NCI-H2196 treated with DMSO at 0.1 percent for 48 hours (cell line): ENCODE measurements at regions not wholly inside any gene's neighbourhood (a gene's known extent, or its start where the extent isn't known, plus 50 kb on each side); places are given as distances from the start of the nearest gene placed in this dataset.

Experiments
- DNase-seq: peaks from one replicate; lab custom pipeline; 2025; ENCODE audit not compliant: unreplicated experiment; lab: John Stamatoyannopoulos, UW

DNA sequence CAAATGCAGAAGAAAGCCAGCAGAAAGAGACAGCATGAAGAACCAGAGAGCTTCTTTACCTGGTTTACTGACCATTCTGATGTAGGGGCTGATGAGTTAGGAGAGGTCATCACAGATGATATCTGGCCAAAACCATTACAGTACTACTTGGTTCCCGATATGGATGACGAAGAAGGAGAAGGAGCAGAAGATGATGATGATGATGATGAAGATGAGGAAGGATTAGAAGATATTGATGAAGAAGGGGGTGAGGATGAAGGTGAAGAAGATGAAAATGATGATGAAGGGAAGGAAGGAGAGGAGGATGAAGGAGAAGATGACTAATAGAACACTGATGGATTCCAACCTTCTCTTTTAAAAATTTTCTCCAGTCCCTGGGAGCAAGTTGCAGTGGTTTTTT lies 178.2 kb upstream of the CRY1 start:
- no peak for DNase-seq

DNA sequence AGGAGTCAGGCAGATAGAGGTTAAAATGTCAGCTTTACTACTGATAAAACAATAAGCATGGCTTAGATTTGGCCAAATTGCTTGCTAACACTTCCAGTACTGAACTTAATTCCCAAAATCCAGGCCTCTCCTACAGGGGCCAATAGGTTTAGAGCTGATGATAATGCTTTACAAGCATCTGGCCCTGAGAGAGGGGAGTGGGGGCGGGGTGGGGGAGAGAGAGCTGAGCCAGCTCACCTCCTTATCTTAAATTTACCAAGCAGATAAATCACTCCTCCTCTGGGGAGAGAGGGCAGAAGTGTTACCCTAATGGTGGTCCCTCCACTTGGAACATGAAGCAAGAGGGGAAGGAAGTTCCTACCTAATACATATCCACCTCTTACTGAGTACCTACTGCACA lies 182.2 kb upstream of the CRY1 start:
- no peak for DNase-seq

DNA sequence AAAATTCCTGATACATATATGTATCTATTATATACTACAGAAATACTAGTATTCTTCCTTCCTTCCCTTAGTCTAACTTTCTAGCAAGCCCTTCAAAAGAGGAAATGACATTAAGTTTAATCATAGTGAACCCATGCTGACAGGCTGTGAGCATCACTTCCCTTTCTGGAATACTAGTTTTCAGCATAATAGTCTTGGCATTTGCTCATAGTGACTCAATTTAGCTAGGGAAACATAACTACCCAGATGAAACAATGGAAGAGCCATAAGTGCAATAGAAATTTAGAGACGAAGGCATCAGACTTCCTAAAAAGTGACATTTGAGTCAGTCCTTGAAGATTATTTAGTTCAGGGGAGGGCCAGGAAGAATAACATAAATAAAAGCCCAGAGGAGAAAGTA lies 184.5 kb upstream of the CRY1 start:
- no peak for DNase-seq

DNA sequence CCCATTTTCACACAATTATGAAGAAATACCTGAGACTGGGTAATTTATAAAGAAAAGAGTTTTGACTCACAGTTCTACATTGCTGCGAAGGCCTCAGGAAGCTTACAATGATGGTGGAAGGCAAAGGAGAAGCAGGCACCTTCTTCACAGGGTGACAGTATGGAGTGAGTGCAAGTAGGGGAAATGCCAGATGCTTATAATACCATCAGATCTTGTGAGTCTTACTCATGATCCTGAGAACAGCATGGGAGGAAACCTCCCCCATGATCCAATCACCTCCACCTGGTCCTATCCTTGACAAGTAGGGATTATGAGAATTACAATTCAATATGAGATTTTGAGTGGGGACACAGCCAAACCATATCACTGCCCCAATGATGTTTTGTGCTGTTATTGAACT lies 189.3 kb upstream of the CRY1 start:
- no peak for DNase-seq

DNA sequence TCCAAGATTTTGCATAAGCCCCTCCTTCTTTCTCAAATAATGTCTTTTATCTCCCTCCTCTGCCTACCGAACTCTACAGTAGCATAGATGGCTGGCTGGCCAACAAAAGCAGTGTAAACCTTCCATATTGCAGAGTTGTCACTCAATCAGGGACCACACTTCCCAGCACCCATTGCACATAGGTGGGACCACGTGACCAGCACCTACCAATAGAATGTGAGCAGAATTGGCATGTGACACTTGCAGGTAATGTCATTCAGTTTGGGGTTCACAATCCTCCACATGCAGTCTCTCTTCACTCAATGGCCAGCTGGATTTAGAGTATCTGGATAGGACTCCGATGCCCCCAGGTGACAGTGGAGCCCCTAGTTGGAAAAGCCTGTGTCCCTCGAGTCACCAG lies 190.3 kb upstream of the CRY1 start:
- DNase-seq, result no peak

DNA sequence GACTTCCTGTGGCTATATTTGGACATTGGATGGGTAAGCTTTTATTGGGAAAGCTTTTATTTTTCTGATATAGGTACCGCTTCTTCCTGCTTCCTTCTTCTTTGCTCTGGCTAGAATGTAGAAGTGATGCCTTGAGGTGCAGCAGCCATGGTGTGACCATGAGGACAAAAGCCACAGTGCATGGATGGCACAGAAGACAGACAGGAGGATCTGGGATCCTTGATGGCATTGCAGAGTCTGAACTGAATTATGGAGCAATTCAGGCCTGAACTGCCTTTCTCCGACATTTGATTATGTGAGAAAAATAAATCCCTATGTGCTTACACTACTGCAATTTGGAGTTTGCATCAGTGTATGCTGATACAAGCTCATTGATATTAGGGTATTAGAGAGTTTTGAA lies 191.3 kb upstream of the CRY1 start:
- DNase-seq, result no peak

DNA sequence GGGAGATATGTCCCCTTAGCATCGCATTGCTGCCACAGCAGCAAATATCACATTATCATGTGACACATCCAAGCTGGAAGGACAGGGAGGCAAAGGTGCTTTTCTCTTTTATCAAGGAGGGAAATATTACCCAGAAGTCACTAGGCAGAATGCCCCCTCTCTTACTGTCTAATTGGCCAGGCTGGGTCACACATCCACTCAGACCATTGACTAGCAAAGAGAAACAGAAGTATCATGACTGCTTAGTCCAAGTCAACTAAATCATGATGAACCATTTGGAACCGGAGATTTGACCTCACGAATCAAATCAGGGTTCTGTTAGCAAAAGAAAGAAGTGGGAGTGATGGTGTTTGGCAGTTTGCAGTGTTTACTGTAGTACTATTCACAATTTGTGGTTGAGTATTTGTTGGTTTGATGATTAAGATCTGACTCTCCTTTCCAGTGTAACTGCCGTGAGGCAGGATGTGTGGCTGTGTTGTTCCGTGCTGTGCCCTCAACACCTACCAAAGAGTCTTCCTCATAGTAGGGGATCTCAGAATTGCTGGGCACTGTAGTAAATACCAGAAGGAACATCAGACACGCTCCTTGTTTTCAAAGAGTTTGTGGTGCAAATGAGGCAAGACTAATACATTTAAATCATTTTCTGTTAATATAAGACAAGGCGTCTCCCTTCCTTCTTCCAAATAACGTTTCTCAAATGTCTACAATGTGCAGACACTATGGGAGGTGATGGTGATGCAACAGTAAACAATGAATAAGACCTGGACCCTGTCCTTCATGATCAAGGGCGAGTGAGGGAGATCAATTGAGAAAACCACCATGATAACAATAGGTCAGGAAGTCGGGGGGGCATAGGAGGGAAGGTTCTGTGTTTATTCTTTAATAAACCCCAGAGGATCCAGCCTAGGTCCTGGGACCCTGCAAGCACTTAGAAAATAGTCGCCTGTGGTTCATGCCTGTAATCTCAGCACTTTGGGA lies 194.4 kb upstream of the CRY1 start:
- DNase-seq, result no peak

DNA sequence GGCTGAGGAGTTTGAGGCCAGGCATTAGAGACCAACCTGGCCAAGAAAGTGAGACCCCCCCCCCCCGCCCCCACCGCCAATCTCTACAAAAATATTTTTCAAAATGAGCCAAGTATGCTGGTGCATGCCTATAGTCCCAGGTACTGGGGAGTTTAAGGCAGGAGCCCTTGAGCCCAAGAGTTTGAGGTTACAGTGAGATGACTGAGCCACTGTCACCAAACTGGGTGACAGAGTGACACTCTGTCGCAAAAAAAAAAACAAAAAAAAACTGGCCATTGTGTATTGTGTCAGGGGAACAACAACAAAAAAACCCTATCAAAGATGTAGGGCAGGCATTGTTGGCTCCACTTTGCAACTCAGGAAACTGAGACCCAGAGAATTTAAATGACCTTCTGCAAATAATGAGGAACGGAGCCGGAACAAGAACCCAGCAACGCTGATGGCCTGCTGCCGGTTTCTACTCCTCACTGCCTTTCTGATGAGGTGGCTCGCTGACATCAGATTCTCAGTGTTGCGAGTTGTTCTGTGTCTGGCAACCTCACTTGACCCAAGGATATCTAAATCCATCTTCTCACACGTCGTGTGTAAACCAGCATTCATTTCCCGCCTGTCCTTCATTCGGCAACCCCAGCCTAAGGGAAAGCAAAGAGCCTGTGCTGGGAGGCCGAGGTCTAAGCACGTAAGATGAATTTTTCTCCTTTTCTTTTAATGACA lies 195.2 kb upstream of the CRY1 start:
- DNase-seq, result no peak

DNA sequence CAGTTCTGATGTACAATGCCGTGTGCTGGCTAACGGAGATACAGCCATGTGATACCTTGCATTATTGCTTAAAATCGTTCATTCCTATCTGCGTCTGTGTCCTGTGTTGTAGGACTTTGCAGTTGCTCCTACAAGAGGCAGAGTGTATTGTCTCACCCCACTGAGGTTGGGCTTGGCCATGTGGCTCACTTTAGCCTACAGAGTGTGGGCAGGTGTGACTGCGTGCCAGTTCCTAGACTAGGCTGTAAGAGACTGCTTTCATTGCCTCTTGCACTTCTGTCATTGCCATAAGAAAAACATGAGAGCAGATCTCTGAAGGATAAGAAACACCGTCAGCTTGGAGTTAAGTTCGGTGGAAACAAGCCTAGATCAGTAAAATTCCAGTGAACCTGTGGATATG lies 197.7 kb upstream of the CRY1 start:
- DNase-seq, result no peak

DNA sequence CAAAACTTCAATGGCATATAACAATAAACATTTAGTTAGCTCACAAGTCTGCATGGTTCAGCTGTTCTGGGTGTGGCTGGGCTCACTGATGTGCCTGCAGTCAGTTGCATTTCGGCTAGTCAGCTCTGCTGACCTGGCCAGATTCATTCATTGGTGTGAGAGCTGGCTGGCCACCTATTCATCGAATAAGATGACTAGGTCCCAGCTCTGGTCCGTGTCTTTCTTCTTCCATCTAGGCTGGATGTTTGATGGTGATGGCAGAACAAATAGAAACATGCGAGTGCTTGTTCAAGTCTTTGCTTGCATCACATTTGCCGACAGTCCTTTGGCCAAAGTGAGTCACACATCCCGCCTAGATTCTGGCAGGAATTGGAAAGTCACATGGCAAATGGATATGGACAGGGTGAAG lies 203.3 kb upstream of the CRY1 start:
- no peak for DNase-seq

DNA sequence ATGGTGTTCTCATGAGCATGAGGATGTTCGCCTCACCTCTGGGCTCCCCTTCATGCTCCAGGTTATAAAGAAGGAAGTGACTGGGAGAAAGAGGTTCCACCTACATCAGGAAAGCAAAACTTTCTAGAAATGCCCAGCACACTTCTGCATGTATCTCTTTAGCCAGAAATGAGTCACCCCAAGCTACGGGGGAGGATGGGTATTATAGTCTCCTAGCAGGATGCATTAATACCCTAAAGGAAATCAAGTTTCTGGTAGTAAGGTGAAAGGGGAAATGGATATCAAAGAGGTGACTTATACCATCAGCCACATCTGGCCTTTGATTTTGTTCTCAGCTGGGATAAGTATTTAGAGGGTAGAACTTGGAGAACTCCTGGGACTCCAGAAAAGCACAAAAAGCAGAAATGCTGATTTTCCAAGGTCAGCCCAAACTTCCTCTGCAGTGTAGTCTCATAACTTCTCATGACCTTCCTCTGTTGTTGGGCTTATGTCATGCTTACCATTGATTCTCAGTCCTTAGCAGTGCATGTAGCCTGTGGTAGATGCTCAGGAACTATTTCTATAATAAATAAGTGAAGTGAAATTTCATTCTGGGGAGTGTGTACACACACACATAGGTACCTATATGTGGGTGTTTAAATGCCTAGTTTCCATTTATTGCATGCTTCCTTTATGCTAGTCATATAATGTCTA lies 209.4 kb upstream of the CRY1 start:
- no peak for DNase-seq

DNA sequence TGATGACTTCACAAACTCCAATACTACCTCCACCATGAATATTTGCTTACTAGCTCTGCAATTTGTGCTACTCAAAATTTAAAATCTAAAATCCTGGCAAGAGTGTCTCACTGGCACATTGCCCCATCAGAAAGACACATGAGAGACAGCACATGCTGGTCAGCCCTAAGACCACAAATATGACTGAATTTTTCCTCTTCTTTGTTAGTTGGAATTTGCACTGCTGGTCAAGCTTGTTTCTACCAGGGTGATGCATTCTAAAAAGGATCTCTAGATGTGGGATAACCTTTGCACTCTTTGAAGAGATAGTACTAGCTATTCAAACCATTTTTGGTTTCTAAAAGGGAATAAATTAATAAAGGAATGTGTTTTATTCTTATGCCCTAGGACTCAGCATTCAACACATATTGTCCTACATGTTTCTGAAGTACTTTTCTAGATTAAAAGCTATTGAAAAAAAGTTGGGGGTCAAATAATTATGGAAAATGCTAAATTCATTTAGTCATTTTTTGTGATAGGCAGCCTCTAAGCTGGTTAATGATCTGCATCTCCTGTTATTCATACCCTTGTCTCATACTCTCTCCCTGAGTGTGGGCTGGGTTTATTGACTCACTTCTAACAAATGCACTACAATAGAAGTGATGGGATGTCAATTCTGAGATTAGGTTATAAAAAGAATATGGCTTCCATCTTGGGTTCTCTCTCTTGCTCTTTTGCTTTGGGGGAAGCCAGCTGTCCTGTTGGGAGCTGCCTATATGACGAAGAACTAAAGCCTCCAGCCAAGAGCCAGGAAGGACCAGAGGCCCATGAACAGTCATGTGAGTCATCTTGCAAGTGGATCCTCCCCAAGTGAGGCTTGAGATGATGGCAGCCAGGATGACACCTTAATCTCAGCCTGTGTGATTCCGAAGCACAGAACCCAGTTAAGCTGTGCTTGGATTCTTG lies 211.5 kb upstream of the CRY1 start:
- no peak for DNase-seq

DNA sequence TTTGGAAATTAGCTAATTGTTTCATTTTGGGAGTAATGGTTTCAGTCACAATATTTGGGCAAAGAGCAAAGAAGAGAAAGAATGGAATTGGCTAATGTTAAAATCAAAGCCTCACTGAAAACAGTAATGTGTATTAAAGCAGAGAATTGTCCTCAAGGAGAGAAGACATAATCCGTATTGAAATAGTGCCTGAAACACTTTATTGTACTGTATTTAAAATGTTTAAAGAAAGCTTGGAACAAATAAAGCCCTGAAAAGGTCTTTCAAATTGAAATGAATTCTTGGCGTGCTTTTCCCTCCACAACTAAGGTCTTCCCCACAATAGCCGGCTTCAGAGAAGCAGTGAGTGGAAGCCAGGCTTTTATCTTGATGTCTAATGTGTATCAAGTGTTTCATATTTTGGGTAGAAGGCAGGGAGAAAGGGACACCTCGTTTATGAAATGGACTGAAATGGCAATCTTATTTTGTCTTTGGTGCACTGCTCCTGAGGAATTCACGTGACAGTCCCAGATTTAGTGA lies 212.9 kb upstream of the CRY1 start:
- no peak for DNase-seq

DNA sequence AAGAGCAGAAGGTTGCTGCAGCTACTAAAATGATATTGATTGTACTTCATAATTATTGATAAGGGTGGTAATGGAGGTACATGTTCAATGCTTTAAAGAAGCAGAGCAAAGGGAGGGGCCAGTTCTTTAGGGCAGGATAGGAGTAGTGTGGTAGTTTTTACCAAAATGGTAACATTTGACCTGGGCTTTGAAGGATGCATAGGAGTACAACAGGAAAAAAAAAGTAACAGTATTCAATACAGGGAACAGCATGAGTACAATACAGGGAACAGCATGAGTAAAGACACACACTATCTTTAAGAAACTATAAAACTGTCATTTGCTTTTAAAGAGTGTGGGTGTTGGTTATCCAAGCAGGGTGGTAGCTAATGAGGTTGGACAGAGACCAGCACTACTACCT lies 215.0 kb upstream of the CRY1 start:
- no peak for DNase-seq

DNA sequence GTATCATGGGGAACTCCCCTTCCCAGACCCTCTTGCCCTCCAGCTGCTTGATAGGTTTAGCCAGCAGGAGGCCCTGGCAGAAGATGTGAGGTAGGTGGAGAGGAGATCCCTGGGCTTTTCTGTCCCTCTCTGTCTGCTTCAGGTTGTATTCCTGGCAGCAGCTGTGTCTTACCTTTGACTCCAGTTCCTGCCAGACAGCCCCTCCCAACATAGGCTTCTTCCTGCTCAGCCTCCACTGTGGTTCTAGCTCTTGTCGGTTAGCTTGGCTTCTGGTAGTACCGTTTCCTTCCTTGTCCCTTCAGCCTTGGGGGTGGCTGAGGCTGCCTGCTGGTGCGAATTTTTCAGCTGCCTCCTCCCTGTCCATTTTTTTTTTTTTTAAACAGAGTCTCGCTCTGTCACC lies 215.7 kb upstream of the CRY1 start:
- DNase-seq, result no peak

DNA sequence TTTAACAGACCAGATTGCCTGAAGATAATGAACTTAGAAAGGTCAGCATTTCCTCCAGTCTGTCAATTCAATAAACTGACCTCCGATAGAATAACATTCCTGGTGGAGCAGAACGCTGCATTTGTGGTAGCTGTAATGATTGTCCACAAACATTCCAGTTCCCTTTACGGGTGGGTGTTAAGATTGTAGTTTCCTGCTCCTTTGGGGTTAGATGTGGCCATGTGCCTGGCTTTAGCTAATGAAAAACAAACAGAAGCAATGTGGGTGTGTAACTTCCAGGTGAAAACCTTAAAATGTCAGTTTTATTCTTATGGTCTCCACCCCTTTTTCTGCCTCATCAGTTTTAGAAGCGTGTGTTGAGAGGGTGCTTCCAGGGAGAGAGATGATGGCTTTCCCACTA lies 217.3 kb upstream of the CRY1 start:
- no peak for DNase-seq

DNA sequence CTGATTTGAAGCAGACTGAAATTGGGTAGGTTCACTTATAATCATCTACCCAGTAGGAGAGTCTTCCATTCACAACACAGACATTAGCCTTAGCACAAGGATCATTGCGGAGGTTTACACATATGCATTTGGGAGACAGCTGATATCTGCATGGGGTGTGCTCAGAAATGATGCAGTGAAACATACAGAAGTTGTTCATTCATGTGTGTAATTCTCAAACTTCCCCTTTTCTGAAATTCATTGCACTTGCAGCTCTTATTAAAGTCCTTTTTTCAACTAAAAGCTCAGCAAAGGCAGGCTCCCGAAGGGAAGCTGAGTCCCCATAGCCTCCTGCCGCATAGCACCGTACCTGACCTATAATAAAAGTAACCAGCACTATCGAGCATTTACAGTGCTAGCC lies 218.3 kb upstream of the CRY1 start:
- DNase-seq, result no peak

DNA sequence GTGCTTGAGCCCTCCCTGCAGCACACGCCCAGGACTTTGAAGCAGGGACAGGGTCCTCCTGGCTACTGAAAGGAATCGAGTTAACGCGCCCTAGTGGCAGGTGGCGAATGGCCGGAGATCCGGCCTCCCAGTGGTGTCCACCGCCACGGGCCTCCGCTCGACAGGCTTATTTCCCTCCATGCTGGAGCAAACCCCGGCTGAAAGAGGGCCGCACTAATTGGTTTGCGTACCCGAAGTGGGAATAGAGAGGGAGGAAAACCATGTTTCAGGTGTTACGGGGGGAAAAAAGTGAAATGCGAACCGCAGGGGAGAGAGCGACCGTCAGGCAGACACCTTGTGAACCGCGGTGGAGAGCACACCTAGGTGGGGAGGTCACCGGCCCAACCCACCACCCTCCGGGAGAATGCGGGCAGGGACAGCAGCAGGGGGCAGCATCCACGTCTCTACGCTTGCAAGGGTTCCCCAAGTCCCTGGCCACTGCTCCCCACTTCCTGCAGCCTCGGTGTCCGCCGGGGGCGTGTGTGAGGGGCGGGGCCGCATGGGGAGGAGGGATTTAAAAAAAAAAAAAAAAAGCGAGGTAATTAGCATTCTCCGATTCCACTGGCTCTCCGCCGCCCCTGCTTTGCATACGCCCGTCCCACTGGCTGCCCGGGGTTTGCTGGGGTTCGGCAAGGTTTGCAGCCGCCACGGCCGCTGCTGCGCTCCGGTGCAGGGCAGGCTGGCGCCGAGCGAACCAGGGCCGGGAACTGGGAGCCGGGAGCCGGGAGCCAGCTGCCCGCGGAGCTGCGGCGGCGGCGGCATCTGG lies 224.6 kb upstream of the CRY1 start:
- DNase-seq, result peak; percentile 87

DNA sequence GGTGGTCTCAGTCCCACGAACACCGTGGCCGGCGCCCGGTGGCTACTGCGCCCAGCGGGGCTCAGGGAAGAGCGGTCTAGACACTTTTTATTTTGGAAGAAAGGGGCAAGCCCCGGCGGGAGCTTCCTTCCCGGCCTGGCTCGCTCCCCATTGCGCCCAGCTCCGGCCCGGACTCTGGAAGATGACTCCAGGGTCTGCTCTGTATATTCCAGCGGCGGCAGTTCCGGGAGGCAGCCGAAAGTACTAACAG lies 225.1 kb upstream of the CRY1 start:
- DNase-seq, result no peak
